ENCODE measurements at regions not wholly inside any gene's neighbourhood (a gene's known extent, or its start where the extent isn't known, plus 50 kb on each side); places are given as distances from the start of the nearest gene placed in this dataset.

- TF ChIP-seq SMAD1 (IDR thresholded peaks at IDR 0.05; ENCODE audit: low read depth, low read length, partially characterized antibody) (no peak), ZBTB11 (CRISPR knock-in tag; IDR thresholded peaks at IDR 0.05) (no peak), ZNF408 (CRISPR knock-in tag; IDR thresholded peaks at IDR 0.05; ENCODE audit: low read depth) (no peak), ZBTB34 (CRISPR knock-in tag; IDR thresholded peaks at IDR 0.05) (no peak), USF2 (CRISPR knock-in tag; IDR thresholded peaks at IDR 0.05) (no peak), HNRNPH1 (optimal IDR thresholded peaks at IDR 0.05; ENCODE audit: low read depth, low read length) (no peak), MEIS2 (IDR thresholded peaks at IDR 0.05; ENCODE audit: partially characterized antibody) (peak; percentile 14), GABPA (tag; conservative IDR thresholded peaks at IDR 0.05; ENCODE audit: low read depth) (peak; percentile 69), ZNF444 (CRISPR knock-in tag; IDR thresholded peaks at IDR 0.05) (no peak), POLR3A (IDR thresholded peaks at IDR 0.05; ENCODE audit: borderline replicate concordance, extremely low read depth, insufficient read depth, insufficient read length) (no peak), TSHZ1 (CRISPR knock-in tag; IDR thresholded peaks at IDR 0.05) (no peak), ZNF77 (CRISPR knock-in tag; IDR thresholded peaks at IDR 0.05) (no peak)
Observed at GRCh38 chr6:134519465-134519864, 201.6 kb upstream of the SGK1 start (continued).
